NCI-H2196 (cell line): ENCODE measurements at regions not wholly inside any gene's neighbourhood (a gene's known extent, or its start where the extent isn't known, plus 50 kb on each side); places are given as distances from the start of the nearest gene placed in this dataset.
"Not testable (repeated sequence)": the region's sequence is repeated elsewhere in the genome, so short reads cannot be mapped to it uniquely, and the experiment has no call there.

Source experiments
- DNase-seq: peaks from one replicate; lab custom pipeline; 2025; ENCODE audit not compliant: unreplicated experiment; lab: John Stamatoyannopoulos, UW

GRCh38 chr4:64975177-64975576 is 565.9 kb upstream of the TECRL start:
- no peak for DNase-seq

- DNase-seq: no peak
Observed at GRCh38 chr4:64969081-64969480, 559.8 kb upstream of the TECRL start.

- DNase-seq: no peak
Observed at GRCh38 chr4:64967286-64967685, 558.0 kb upstream of the TECRL start.

GRCh38 chr4:64960516-64960915 is 551.3 kb upstream of the TECRL start:
- no peak for DNase-seq

- no peak for DNase-seq
Observed at GRCh38 chr4:64940698-64941097, 531.4 kb upstream of the TECRL start.

- DNase-seq: no peak
Observed at GRCh38 chr4:64935469-64936001, 526.3 kb upstream of the TECRL start.

GRCh38 chr4:64911846-64912245 is 502.6 kb upstream of the TECRL start:
- DNase-seq: no peak

GRCh38 chr4:64903986-64904385 is 494.7 kb upstream of the TECRL start:
- no peak for DNase-seq

- DNase-seq: no peak
Observed at GRCh38 chr4:64899563-64899962, 490.3 kb upstream of the TECRL start.

- DNase-seq: not testable (repeated sequence)
Observed at GRCh38 chr4:64899030-64899429, 489.8 kb upstream of the TECRL start.

GRCh38 chr4:64897683-64898082 is 488.4 kb upstream of the TECRL start:
- DNase-seq: no peak

- no peak for DNase-seq
Observed at GRCh38 chr4:64895031-64895430, 485.8 kb upstream of the TECRL start.

- no peak for DNase-seq
Observed at GRCh38 chr4:64893205-64893604, 484.0 kb upstream of the TECRL start.

GRCh38 chr4:64889906-64890610 is 480.8 kb upstream of the TECRL start:
- no peak for DNase-seq

- DNase-seq: no peak
Observed at GRCh38 chr4:64883087-64883807, 474.0 kb upstream of the TECRL start.

GRCh38 chr4:64882311-64883086 is 473.2 kb upstream of the TECRL start:
- no peak for DNase-seq

- no peak for DNase-seq
Observed at GRCh38 chr4:64880557-64880956, 471.3 kb upstream of the TECRL start.

- DNase-seq: no peak
Observed at GRCh38 chr4:64876021-64876420, 466.8 kb upstream of the TECRL start.

- DNase-seq: no peak
Observed at GRCh38 chr4:64870558-64870957, 461.3 kb upstream of the TECRL start.

GRCh38 chr4:64857815-64858214 is 448.6 kb upstream of the TECRL start:
- no peak for DNase-seq

- no peak for DNase-seq
Observed at GRCh38 chr4:64857198-64857597, 447.9 kb upstream of the TECRL start.

GRCh38 chr4:64846417-64846816 is 437.2 kb upstream of the TECRL start:
- no peak for DNase-seq
